ENCODE measurements at regions not wholly inside any gene's neighbourhood (a gene's known extent, or its start where the extent isn't known, plus 50 kb on each side); places are given as distances from the start of the nearest gene placed in this dataset.

GRCh38 chr3:1699361-1699920, 399.2 kb upstream of the CNTN4 start:
- no peak for DNase-seq

- DNase-seq = no peak
Observed at GRCh38 chr3:1700650-1701049, 398.0 kb upstream of the CNTN4 start.

GRCh38 chr3:1703169-1703568, 395.5 kb upstream of the CNTN4 start:
- DNase-seq = no peak

DNA sequence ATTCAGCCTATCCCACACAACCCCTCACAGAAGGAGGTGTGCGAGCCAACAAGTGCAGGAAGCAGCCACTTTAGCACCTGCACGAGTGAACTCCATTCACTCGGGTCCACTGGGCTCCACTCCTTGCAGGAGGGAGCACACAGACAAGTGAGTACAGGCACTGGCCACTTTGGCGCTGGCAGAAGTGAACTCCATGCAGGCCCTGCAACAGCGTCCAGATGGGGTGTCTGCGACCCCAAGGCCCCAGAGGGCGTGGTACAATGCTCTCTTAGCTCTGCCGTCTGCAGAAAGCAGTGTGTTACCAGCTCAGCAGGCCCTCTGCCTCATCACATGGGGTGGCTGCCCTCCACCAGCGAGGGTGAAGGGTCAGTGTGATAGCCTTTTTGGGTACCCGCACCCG, 388.0 kb upstream of the CNTN4 start:
- DNase-seq = no peak

- no peak for DNase-seq
Observed at GRCh38 chr3:1717524-1717923, 381.1 kb upstream of the CNTN4 start.

GRCh38 chr3:1723726-1724125, 374.9 kb upstream of the CNTN4 start:
- DNase-seq = no peak

GRCh38 chr3:1726741-1727140, 371.9 kb upstream of the CNTN4 start:
- DNase-seq = no peak

DNA sequence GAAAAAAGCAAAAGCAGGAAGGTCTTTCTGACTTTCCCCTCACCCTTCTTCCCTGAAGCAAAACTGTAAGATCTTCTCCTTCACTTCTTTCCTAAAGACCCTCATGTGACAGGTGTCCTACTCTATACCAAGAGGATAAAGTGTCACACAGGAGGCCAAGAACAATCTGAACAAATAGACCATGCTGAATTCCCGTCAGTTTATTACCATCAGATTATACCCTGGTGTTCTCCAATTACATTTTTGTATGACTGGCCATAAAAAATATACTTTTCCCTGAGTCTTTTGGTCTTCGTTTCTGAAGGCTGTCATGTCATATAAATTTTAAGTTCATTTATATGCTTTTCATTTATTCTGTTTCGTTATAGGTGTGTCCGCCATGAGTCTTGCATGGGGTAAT, 371.4 kb upstream of the CNTN4 start:
- DNase-seq = no peak

DNA sequence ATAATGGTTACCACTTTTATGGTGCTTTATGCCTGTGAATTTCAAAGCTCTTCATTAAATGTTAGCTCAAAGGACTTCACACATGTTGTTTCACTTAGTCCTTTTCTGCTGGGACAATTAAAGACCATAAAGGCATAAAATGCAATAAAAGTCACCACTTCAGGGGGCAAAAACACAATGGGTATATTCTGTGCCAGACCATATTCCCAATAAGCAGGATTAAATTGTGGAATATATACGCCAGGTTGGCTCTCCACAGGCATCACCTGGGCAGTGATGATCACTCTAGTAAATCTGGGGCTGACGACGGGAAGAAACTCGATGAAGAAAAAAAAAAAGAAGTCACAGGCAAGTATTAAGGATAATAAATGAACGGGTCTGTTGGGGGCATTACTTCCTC, 370.2 kb upstream of the CNTN4 start:
- no peak for DNase-seq

DNA sequence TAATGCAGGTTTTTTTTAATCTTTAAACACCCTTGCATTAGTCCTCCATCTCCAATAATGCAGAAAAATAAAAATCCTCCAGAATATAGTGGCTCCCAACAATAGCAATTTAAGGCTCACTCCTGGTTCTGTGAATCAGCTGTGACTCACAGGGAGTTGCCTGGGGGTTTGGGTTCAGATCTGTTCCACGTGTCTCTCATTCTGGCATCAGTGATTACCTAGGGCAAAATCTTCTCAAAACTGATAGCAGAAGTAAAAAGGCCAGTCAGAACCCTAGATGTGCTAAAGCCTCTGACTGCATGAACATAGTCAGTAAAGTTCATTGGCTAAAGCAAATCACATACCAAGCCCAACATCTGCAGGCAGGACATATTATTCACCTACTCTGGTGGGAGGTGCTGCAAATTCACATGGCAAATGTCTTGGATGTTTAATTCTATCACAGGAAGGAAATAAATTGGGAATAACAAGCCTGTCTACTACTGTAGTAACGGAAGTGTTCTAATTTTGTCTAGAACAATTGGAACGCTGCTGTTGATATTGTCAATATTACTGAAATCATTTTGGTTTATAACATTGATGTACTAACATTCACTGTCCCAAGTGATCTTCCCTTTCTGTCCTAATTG, 364.1 kb upstream of the CNTN4 start:
- no peak for DNase-seq

DNA sequence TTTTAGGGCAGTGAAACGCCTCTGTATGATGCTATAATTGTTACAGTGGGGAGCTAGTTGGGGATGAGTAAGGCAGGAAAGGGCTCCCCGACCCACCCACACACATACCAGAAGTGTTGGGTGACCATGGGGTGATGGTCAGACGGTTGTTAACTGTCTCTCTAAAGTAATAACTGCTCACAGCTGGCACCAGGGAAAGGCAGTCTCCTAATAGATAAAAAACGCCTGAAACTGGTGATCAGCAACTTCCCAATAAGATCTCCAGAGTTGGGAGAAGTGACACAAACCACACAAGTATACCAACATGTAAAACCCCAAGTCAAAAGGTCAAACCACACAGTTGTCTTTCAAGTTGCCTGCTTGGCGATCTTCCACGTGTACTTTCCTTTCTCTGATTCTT, 346.5 kb upstream of the CNTN4 start:
- no peak for DNase-seq

DNA sequence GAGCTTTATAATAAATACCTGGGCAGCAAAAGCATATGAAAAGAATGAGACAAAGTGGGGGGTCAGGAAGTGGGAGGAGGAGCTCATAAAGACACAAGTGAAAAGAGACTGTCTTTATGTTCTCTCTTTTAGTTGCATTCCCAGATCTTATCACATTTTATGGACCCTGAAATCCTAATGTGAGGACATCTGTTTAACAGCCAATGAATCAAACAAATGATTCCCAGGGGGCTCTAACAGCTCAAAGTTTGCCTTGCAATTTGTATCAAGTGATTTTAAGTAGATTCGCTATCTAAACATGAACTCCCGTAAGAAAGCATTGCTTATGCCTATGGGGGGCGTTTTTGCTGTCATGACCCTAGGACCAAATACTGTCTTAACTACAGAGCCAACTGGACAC, 332.3 kb upstream of the CNTN4 start:
- no peak for DNase-seq

DNA sequence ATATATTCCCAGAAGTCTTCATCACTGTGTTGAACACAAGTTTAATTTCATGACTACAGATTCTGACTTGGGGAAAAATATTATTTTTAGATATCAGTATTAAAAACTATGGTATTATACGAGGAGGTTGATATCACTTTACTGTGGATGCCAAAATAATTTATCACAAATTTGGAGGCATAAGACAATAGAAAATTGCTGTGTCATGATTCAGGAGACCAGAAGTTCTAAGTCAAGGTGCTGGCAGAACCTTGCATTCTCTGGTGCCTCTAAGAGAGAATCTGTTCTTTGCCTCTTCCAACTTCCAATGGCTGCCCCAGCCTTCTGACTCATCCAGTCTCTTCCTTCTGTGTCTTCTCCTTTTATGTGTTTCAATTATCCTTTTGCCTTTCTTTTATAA, 325.0 kb upstream of the CNTN4 start:
- no peak for DNase-seq

DNA sequence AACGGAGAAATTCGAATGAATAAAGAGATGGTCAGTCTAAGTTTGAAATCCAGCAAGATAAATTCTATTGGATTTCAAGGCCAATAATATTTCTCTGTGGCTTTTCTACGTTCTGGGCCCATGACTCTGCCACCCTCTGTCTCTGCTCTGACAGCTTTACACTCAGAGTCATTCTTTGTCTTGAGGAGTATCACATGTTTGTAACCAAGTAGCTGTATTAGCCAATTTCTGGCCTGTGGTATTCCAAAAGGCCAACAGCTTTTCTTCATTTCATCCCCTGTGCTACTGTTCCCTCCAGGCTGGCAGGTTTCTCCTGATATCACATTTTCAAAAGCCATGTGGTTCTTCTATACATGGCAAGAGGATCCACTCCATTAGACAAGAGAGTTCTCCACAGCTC, 324.1 kb upstream of the CNTN4 start:
- DNase-seq = no peak

DNA sequence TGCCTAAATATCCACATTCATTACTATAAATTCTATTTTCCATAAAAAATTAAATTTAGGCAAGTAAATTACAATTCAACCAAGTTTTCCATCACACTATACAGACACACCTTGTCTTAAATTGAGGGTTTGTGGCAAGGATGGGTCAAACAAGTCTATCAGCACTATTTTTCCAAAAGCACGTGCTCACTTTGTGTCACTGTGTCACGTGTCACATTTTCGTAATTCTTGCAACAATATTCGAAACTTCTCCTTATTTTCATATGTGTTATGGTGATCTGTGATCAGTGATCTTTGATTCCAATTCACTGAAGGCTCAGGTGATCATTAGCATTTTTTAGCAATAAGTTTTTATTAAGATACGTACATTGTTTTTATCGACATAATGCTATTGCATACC, 323.3 kb upstream of the CNTN4 start:
- DNase-seq = no peak

- no peak for DNase-seq
Observed at GRCh38 chr3:1783995-1784394, 314.7 kb upstream of the CNTN4 start.

GRCh38 chr3:1787094-1787493, 311.6 kb upstream of the CNTN4 start:
- DNase-seq = no peak

GRCh38 chr3:1792466-1792865, 306.2 kb upstream of the CNTN4 start:
- no peak for DNase-seq

DNA sequence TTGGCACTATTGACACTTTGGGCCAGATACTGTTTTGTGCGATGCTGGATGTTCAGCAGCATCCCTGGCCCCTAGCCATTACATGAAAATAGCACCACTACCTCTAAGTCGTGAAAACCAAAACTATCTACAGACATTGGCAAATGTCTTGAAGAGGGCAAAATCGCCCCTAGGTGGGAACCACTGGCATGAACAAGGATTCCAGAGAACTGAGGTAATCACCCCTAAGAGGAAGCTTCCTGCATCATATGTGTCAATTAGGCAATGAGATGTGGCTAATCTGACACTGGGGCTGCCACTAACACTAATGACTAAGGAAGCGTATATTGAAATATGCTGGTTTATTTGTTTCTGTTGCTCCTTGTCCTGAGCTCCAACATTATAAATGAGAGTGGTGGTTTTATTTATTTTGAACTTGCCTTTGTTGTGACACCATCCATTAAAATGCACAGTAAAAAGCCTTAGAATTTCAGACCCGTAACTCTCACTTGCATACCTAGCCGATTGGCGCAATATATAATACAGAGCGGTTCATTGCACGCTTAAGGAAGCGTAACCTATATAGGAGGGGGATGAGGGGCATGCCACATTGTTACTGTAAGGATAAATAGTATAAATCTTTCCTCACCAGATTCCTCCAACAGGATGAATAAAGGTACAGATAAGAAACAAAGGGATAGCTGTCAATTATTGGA, 299.8 kb upstream of the CNTN4 start:
- DNase-seq = no peak

DNA sequence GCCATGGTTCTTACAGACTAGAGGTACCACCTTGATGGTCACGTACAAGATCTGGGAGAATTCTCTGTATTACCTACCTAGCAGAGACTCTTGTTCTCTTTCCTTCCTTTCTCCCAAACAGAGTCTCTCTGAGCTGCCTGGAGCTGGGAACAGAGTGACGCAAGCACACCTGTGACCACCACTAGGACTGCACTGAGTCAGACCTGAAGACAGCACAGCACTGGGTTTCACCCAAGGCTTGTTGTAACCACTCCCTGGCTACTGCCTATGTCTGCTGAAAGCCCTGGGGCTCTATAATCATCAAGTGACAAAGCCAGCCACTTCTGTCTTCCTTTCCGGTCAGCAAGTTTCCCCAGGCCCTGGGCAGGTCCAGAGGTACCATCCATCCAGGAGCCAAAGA, 293.3 kb upstream of the CNTN4 start:
- DNase-seq = no peak

- DNase-seq = no peak
Observed at GRCh38 chr3:1808590-1808989, 290.1 kb upstream of the CNTN4 start.

DNA sequence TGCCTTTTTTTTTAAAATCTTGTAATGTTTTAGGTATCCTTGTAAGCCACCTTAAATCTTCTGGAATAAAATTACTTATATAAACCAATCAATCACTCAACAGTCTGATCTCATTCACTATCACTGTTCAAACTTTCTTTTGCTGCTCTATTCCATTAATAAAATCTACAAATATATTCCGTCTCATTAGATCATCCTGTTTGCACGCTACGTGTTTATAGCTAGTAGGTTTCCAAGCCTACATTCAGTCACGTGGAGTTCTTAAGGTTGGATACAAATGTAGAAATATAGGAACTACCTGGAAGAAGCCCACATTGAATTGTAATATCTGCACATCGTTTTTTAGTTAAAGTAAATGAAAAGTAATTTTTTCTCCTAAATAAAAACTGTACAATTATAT, 274.8 kb upstream of the CNTN4 start:
- DNase-seq = no peak

- no peak for DNase-seq
Observed at GRCh38 chr3:1824359-1824758, 274.3 kb upstream of the CNTN4 start.

- DNase-seq = no peak
Observed at GRCh38 chr3:1828519-1828918, 270.1 kb upstream of the CNTN4 start.

DNA sequence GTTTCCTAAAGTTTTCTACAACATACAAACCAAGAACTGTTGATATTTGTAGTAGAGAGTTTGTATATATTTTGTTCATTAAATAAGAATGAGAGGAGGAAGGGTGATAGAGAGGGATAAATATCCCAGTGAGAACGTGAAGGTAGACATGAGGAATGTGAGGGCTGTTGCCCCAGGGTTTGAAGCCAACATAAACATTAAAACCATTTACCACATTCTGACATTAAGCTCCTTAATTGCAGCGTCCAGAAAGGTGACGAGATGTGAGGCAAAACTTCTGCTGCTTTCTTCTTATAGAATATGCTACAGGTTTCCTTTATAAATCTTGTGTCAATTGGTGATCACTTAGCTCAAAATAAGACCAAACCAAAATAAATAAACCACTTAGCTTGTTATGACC, 267.8 kb upstream of the CNTN4 start:
- no peak for DNase-seq
